A673 (cell line): ENCODE measurements at regions not wholly inside any gene's neighbourhood (a gene's known extent, or its start where the extent isn't known, plus 50 kb on each side); places are given as distances from the start of the nearest gene placed in this dataset.

Experiments used
- BruUV-seq: library from RNA; stranded (reverse); fragments of 400-500 nt; replicated peaks from 2 replicates; lab custom pipeline; 2021; lab: Mats Ljungman, UMichigan
- CTCF ChIA-PET: fragments of 300-600 bp; sonication (Branson Sonifier 250); formaldehyde crosslinking; loops from one replicate; lab custom pipeline; 2022; ENCODE audit warnings: antibody characterized with exemption; lab: Charles Lee
- POLR2A ChIA-PET: fragments of 300-600 bp; sonication (Branson Sonifier 250); formaldehyde crosslinking; loops from one replicate; lab custom pipeline; 2022; ENCODE audit warnings: antibody characterized with exemption; ENCODE audit not compliant: low non-redundant PET; lab: Charles Lee
- DNase-seq: peaks from one replicate; pipeline ENCODE4 v3.0.0-alpha.2; 2015; ENCODE audit warnings: low spot score
- H3K27ac ChIP-seq: fragments of 200-600 bp; sonication (generic); 2 replicates; pipeline ENCODE4 v1.5.1; 2016; ENCODE audit warnings: mixed run types, low read depth, mild to moderate bottlenecking, mixed read lengths, antibody characterized with exemption, low read length; ENCODE audit not compliant: poor library complexity, severe bottlenecking
- H3K27me3 ChIP-seq: fragments of 200-600 bp; sonication (generic); replicated peaks from 2 replicates; pipeline ENCODE4 v1.6.1; 2017; ENCODE audit warnings: mixed run types, low read depth, mild to moderate bottlenecking, mixed read lengths, antibody characterized with exemption, low read length; ENCODE audit not compliant: insufficient read depth, poor library complexity
- H3K36me3 ChIP-seq: fragments of 200-600 bp; sonication (generic); 2 replicates; pipeline ENCODE4 v1.6.1; 2016; ENCODE audit warnings: mixed run types, mild to moderate bottlenecking, mixed read lengths, antibody characterized with exemption, low read length; ENCODE audit not compliant: insufficient read depth, poor library complexity, severe bottlenecking
- H3K4me1 ChIP-seq: fragments of 200-600 bp; sonication (generic); 2 replicates; pipeline ENCODE4 v1.6.1; 2017; ENCODE audit warnings: mixed run types, mild to moderate bottlenecking, mixed read lengths, antibody characterized with exemption, low read length; ENCODE audit not compliant: insufficient read depth, poor library complexity, severe bottlenecking
- H3K4me3 ChIP-seq: fragments of 200-600 bp; sonication (generic); 2 replicates; pipeline ENCODE4 v1.5.1; 2016; ENCODE audit warnings: low read depth, mixed run types, mild to moderate bottlenecking, mixed read lengths, low read length; ENCODE audit not compliant: poor library complexity, severe bottlenecking
- H3K9me3 ChIP-seq: fragments of 200-600 bp; sonication (generic); 2 replicates; pipeline ENCODE4 v1.6.1; 2016; ENCODE audit warnings: mixed run types, low read depth, mild to moderate bottlenecking, mixed read lengths, antibody characterized with exemption, low read length; ENCODE audit not compliant: poor library complexity, severe bottlenecking
- EZH2 ChIP-seq: fragments of 200-600 bp; sonication (generic); IDR thresholded peaks from 2 replicates; pipeline ENCODE4 v1.6.1; 2017; ENCODE audit warnings: borderline replicate concordance, low read depth, mild to moderate bottlenecking, mixed read lengths, antibody characterized with exemption, low read length; ENCODE audit not compliant: poor library complexity, severe bottlenecking
- intact Hi-C: fragments of 100-400 bp; cut with micrococcal nuclease; formaldehyde crosslinking; loops from one replicate; pipeline ENCODE4 v1.10.0; 2022; ENCODE audit not compliant: unreplicated experiment
- TF ChIP-seq, protein P1 (sequence below): fragments of 300-800, 200-600 bp; sonication (generic); conservative IDR thresholded peaks from 2 replicates; pipeline ENCODE4 v1.5.1; 2017; ENCODE audit warnings: low read depth, mild to moderate bottlenecking, antibody characterized with exemption, low read length, moderate library complexity, mixed read lengths

DNA sequence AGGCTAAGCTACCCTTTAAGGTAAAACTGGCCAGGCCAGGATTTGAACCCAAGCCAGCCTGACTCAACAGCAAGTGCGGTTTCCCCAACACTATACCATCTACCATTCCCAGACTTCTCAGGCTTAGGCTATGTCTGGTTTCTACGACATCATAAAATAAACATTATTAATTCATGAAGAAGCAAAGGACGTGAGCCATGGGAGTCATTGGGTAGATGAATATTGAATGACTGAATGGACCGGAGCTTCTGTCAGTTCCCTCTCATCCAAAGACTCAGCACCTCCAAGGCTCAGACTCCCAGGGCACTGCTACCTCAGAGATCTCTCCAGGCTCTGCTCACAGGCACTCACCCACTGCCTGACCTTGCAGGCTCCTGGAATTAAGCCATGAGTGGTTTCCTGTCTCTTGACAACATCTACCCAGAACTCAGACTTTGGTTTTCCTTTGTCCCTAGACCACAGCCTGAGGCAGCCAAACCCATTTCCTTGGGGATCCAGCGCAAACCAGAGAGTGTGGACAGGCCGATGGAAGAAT, 64.6 kb upstream of the STEAP1B start:
- BruUV-seq = no TSS peak
- POLR2A ChIA-PET = no interaction called here
- no peak for DNase-seq
- Histone ChIP-seq H3K27ac (no peak overlapping the region), H3K27me3 (no peaks in the 10 kb centered on the region), H3K9me3 (no peaks in the 10 kb centered on the region), H3K4me3 (no peak overlapping the region), H3K36me3 (no peaks in the 10 kb centered on the region), H3K4me1 (no peaks in the 10 kb centered on the region)
- TF ChIP-seq, protein P1, sequence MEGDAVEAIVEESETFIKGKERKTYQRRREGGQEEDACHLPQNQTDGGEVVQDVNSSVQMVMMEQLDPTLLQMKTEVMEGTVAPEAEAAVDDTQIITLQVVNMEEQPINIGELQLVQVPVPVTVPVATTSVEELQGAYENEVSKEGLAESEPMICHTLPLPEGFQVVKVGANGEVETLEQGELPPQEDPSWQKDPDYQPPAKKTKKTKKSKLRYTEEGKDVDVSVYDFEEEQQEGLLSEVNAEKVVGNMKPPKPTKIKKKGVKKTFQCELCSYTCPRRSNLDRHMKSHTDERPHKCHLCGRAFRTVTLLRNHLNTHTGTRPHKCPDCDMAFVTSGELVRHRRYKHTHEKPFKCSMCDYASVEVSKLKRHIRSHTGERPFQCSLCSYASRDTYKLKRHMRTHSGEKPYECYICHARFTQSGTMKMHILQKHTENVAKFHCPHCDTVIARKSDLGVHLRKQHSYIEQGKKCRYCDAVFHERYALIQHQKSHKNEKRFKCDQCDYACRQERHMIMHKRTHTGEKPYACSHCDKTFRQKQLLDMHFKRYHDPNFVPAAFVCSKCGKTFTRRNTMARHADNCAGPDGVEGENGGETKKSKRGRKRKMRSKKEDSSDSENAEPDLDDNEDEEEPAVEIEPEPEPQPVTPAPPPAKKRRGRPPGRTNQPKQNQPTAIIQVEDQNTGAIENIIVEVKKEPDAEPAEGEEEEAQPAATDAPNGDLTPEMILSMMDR = no peak
- TF ChIP-seq EZH2 = no peak
- CTCF ChIA-PET = no interaction called here
- intact Hi-C loops = no loop called here

DNA sequence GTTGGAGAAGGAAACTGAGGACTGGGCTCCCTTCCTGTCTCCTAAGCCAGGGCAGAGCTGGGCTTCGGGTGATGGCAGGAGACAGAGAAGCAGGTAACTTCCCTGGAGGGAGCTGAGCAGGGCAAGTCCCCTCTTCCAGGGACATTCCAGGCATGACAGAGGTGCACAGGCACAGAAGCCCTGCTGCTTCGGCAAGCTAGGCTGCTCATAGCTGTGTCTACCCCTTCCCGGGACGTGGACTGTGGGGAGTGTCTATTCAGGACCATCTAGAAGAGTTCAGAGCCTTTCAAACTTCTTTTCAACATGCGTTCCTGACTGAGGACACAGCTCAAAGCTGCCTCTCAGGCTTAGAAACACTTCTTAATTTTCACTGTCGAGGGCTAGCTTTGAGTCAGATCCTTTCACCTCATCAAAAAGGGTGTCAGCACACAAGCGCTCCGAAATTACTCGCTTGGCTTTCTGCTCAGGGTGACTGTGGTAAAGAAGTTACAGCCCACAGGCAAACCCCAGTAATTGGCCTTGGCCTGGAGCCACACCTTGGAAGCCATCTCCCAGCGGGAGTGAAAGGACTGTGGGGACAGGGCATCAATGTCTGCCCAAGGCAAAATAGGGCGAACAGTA, 63.7 kb upstream of the STEAP1B start:
- no peak overlapping the region for H3K4me3 ChIP-seq
- no TSS peak for BruUV-seq
- intact Hi-C loops = no loop called here
- no peak overlapping the region for H3K27ac ChIP-seq
- ChIA-PET CTCF (interaction anchor here (0.7 kb wide), 1 partner anchor 14 kb away, joined by 4 read pairs; no protein-coding TSS in a partner anchor), POLR2A (no interaction called here)
- no peak for DNase-seq
- TF ChIP-seq, protein P1 = no peak
- no peak for TF ChIP-seq EZH2
- H3K9me3 ChIP-seq = no peaks in the 10 kb centered on the region
- H3K36me3 ChIP-seq = no peaks in the 10 kb centered on the region
- H3K4me1 ChIP-seq = no peaks in the 10 kb centered on the region
- H3K27me3 ChIP-seq = no peaks in the 10 kb centered on the region

- ChIA-PET POLR2A (no interaction called here), CTCF (interaction anchor here (0.7 kb wide), 1 partner anchor 14 kb away, joined by 4 read pairs; no protein-coding TSS in a partner anchor)
- no peaks in the 10 kb centered on the region for H3K4me1 ChIP-seq
- H3K4me3 ChIP-seq = no peak overlapping the region
- H3K27ac ChIP-seq = no peak overlapping the region
- no peak for DNase-seq
- H3K27me3 ChIP-seq = no peaks in the 10 kb centered on the region
- H3K9me3 ChIP-seq = no peaks in the 10 kb centered on the region
- intact Hi-C loops = no loop called here
- no peak for TF ChIP-seq EZH2
- TF ChIP-seq, protein P1 = no peak
- no TSS peak for BruUV-seq
- no peaks in the 10 kb centered on the region for H3K36me3 ChIP-seq
Observed at GRCh38 chr7:22563032-22563501, 63.1 kb upstream of the STEAP1B start.
